Left lobe of liver (tissue), 2 donors: ENCODE measurements at regions not wholly inside any gene's neighbourhood (a gene's known extent, or its start where the extent isn't known, plus 50 kb on each side); places are given as distances from the start of the nearest gene placed in this dataset.
"Not testable (repeated sequence)": the region's sequence is repeated elsewhere in the genome, so short reads cannot be mapped to it uniquely, and the experiment has no call there.

Experiments
- ATAC-seq: fragments of 200-7000 bp; cut with Tn5 transposase; one replicate; pipeline ENCODE4 v1.9.1; 2020; ENCODE audit warnings: mild to moderate bottlenecking, moderate library complexity
- DNase-seq: peaks from one replicate; pipeline ENCODE4 v3.0.0-alpha.2; 2020; ENCODE audit warnings: low spot score
- donor health status: DM: no; HTN: no; CAD: no; lungs with moderate emphysema.
- donor health status: DM: no; HTN: yes; CAD: no.

DNA sequence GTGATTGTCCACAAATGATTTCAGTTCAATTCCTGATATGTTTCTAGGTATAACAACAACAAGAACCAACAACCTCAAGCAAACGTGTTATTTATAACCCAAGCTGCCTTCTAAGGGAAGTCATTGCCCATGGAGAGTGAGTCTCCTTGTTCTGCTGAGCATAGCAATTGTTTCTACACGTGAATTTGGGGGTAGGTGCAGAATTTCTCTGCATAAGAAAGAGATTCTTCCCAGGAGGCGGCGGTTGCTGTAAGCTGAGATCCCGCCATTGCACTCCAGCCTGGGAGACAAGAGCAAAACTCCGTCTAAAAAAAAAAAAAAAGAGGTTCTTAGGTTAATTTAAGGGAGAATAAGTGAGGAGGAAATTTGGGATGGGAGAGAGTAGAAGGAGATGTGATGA lies 226.5 kb upstream of the PELI2 start:
- DNase-seq, result no peak
- no peak for ATAC-seq

DNA sequence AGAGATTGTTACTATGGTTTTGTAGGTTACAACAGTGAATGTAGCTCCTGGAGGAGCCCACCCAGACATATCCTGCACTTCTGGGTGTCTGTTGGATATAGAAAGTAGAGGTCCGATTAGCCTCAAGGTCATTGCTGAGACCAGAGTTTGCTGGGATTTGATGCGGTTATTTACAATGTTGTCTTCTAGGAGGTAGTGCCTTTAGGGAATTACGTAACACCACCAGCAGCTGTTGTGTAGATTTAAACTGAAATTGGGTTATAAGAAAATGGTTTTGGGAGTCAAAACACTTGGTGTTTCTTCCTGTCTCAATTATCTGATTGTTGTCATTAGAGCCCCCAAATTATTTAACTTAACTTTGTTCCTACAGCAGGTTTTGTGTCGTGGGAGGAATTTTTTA lies 225.3 kb upstream of the PELI2 start:
- ATAC-seq, result no peak
- no peak for DNase-seq

- ATAC-seq, result no peak
- no peak for DNase-seq
These were observed 224.5 kb upstream of the PELI2 start for GRCh38 chr14:55893705-55894104.

GRCh38 chr14:55897031-55897430 lies 221.2 kb upstream of the PELI2 start:
- no peak for ATAC-seq
- no peak for DNase-seq

- DNase-seq (no peak), ATAC-seq (no peak)
These were observed 219.3 kb upstream of the PELI2 start for GRCh38 chr14:55898938-55899337.

DNA sequence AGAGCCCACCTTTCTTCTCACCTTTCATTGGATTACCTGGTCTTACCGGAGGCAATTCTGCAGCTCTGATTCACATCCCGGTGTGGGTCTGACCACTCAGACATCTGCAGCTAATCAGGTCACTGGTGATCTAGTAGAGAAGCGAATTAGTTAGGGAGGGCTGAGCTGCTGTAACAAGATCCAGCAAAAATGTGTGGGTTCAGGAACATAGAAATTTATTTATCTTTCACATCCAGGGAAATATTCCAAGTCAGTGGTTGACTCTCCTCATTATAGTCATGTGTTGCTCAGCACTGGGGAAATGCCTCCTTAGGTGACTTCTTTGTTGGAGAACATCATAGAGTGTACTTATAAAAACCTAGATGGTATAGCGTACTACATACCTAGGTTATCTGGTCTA lies 218.7 kb upstream of the PELI2 start:
- DNase-seq, result no peak
- no peak for ATAC-seq

DNA sequence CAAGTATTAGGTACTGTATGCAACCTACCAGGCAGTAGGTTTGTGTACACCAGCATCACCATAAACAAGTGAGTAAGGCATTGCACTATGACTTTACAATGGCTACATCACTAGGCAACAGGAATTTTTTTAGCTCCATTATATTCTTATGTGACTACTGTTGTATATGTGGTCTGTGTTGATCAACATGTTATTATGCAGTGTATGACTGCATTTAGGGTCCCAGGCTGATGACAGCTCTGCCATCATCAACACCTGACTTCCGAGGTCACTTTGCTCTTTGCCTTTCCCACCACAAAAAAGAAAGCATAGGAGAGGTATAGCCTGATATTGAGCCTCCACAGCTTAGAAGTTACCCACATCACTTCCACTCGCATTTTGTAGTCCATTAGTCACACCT lies 217.5 kb upstream of the PELI2 start:
- DNase-seq, result no peak
- ATAC-seq, result no peak

DNA sequence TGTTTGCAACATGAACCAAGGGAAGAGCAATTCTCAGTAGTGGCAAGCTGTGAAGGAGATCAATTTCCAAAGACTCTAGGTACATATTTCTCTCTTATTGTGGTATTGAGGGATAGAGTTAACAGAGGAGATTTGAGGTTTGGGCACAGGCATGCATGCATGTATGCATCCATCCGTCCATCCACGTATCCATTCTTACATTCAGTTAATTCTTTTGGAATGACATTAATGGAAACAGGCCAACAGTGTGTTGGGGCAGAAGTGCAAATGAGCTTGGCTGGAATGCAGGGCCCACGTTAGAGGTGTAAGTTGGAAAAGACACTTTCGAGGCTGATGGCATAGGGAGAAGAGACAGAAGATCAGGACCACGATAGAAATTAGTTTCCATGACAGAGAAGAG lies 216.9 kb upstream of the PELI2 start:
- DNase-seq (no peak), ATAC-seq (no peak)

GRCh38 chr14:55902241-55902640 lies 216.0 kb upstream of the PELI2 start:
- DNase-seq (no peak), ATAC-seq (no peak)

GRCh38 chr14:55904086-55904485 lies 214.1 kb upstream of the PELI2 start:
- DNase-seq, result no peak

GRCh38 chr14:55908106-55908505 lies 210.1 kb upstream of the PELI2 start:
- ATAC-seq (no peak), DNase-seq (no peak)

More at GRCh38 chr14:55904086-55904485, 214.1 kb upstream of the PELI2 start:
- no peak for ATAC-seq

GRCh38 chr14:55909879-55910278 lies 208.3 kb upstream of the PELI2 start:
- DNase-seq, result no peak
- ATAC-seq, result no peak

DNA sequence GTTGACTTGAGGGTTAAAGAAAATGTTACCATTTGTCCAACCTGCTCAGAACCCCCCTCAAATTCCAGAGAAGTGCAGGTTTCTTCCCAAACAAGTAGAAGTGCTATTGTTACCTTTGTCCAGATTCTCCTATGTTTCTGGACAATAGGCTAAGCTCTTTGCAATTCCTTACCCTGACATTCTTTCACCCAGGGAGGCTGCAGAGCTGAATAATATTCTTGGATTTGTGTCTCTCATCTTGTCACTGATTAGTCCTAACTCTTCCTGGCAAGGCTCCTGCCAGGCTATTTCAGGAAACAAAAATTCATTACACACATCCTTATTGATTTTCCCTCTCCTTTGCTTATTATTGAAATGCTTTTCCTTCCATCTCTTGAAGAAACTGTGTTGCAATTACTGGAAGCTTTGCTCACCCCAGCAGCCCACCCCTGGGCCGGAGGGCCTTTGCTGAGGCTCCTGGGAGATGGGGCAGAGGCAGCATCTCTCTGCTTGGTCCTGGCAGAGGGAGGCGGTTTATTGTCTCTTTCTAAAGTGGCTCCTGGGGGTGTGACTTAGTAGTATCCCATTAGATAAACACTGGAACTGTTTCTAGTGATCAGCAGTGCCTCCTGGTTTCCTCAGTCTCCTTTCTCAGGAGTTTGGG lies 207.5 kb upstream of the PELI2 start:
- no peak for ATAC-seq
- DNase-seq, result no peak

DNA sequence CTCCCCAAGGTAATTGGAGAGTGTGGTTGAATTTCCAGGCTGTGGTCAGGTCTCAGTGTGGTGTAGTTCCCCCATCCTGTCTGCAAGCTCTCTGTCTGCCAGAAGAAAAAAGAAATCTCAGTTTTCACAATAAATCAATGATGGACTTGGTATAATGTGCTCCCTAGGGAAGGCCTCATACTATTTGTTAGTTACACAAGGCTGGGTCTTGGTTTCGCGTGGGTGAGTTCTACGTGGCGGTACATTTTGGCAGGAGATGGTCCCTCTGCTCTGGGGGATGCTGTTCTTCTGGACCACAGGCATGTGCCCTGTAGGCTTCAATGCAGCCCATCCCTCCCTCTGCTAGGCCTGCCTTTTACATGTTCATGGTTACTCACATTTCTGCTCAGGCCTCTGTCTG lies 206.4 kb upstream of the PELI2 start:
- no peak for DNase-seq
- ATAC-seq, result no peak

GRCh38 chr14:55912344-55912743 lies 205.9 kb upstream of the PELI2 start:
- no peak for ATAC-seq
- DNase-seq, result no peak

- ATAC-seq, result peak; percentile 19
- DNase-seq, result no peak
These were observed 204.7 kb upstream of the PELI2 start for GRCh38 chr14:55913324-55914025.

DNA sequence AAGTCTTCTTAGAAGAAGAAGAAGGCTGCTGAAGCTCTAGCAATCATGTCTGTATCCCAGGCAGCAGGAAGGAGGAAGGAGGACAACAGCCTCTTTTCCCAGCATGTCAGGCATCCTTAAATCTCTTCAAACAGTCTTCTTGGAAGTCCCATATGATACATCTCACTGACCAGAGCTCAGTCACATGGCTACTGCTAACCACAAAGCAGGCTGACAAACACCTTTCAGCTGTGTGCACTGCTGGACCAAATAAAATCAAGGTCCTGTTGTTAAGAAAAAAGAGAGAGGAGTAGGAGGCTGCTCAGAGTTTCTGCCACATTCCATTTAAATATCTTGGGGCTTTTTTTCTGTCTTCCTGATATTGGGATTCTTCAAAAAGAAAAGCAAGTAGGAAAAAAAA lies 203.4 kb upstream of the PELI2 start:
- DNase-seq (no peak), ATAC-seq (no peak)

DNA sequence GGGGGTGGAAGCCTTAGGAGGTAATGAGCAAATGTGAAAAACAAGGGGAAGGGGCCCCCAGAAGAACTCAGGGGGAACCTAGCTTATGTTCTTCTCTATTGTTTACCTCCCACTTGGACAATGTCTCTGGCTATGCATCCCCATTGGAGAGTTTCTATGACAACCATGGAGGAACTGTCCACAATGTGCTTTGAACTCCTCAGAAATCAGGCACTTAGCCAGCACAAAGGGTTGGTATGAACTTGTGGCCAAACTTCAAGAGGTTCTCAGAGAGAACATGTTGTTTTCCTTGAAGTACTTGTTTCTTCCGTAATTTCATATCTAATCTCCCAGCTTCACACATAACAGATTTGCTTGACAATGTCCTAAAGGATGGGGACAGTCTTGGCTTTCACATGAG lies 202.8 kb upstream of the PELI2 start:
- no peak for ATAC-seq
- DNase-seq, result no peak

GRCh38 chr14:55919800-55920199 lies 198.4 kb upstream of the PELI2 start:
- DNase-seq, ATAC-seq: not testable (repeated sequence)

DNA sequence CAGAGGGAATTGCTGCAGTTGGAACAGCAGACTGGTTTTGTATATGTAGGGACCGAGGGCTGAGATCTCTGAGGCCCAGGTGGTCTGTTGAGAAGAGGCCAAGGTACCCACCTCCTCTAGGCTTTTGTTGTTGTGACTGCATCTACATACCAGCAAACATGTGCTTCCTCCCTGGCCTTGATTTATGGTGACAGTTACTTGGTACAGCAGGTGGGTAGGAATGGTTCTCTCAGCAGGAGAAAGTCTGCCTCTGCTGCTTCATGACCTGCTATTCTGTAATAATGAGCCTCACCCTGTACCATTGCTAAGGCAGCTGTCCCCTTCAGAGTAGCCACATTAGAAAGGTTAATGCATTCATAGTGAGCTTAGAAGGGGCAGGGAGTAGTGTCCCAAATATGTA lies 196.7 kb upstream of the PELI2 start:
- no peak for DNase-seq
- no peak for ATAC-seq

DNA sequence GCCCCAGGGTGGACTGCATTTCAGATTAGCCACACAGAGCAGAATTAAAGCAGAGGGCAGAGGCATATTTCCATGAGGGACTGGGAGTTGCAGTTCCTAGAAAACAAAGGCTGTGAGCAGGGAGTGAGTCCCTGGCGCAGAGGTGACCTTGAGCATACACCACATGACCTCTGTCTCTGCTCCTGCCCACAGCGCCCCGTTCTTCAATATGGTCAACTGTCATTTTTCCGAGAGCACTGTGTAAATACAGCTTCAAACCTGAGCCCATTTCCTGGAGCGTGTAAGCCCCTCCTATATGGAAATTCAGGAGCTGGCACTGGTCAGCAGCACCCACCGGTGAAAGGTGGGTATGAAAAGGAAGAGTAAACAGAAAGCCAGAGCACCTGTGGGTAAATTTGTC lies 192.2 kb upstream of the PELI2 start:
- ATAC-seq (no peak), DNase-seq (no peak)

DNA sequence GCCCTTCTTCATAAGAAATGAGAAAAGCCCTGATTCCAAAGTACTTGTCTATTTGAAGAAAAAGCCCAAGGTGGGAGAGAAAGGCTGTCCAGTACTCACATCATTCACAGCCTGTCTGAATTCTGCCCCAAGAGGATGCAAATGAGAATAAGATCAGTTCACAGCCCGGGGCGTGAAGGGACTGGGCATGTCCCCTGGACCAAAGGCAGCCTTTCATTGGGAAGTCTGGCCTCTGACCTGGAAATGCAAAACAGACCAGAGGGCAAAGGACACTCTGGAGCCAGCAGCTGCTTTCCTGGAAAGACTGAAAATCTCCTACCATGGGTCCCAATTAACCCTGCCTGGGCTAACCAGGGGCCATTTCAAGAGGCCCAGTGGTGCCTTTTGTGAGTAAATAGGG lies 191.2 kb upstream of the PELI2 start:
- DNase-seq (no peak), ATAC-seq (peak; percentile 64)

- peak; percentile 32 for ATAC-seq
These were observed 189.9 kb upstream of the PELI2 start for GRCh38 chr14:55928276-55928675.

More at GRCh38 chr14:55928276-55928675, 189.9 kb upstream of the PELI2 start:
- no peak for DNase-seq
